Spleen (tissue), 11 donors: ENCODE measurements at regions not wholly inside any gene's neighbourhood (a gene's known extent, or its start where the extent isn't known, plus 50 kb on each side); places are given as distances from the start of the nearest gene placed in this dataset.
"Not testable (repeated sequence)": the region's sequence is repeated elsewhere in the genome, so short reads cannot be mapped to it uniquely, and the experiment has no call there.

ENCODE experiments used
- DNase-seq: peaks from one replicate; pipeline ENCODE4 v3.0.0-alpha.2; 2020
- H3K27ac ChIP-seq, 8 donors: fragments of 200-600 bp; sonication (generic) in 7 of 8; 1 replicate in 4 of 8; 2 replicates in 4 of 8; pipeline versions ENCODE4 v1.5.0 to v1.8.0; 2016 to 2021; ENCODE audit warnings: inconsistent platforms in 4 of 8, mild to moderate bottlenecking in 4 of 8, moderate library complexity in 1 of 8
- H3K27me3 ChIP-seq, 7 donors: fragments of 200-600 bp; sonication (generic) in 6 of 7; replicated peaks in 1 of 7; 1 replicate in 4 of 7; 2 replicates in 3 of 7; pipeline versions ENCODE4 v1.5.0 to v1.8.0; 2016 to 2021; ENCODE audit warnings: inconsistent platforms in 3 of 7, mild to moderate bottlenecking in 1 of 7
- H3K36me3 ChIP-seq, 6 donors: fragments of 200-600 bp; sonication (generic) in 5 of 6; 1 replicate in 4 of 6; 2 replicates in 2 of 6; pipeline versions ENCODE4 v1.5.0 to v1.8.0; 2016 to 2021; ENCODE audit warnings: inconsistent platforms in 2 of 6
- H3K4me1 ChIP-seq, 6 donors: fragments of 200-600 bp; sonication (generic) in 5 of 6; 1 replicate in 3 of 6; 2 replicates in 3 of 6; pipeline versions ENCODE4 v1.5.0 to v1.8.0; 2016 to 2021; ENCODE audit warnings: inconsistent platforms in 3 of 6
- H3K4me3 ChIP-seq, 8 donors: fragments of 200-600 bp; sonication (generic) in 7 of 8; 1 replicate in 4 of 8; 2 replicates in 4 of 8; pipeline versions ENCODE4 v1.5.0 to v1.8.0; 2016 to 2021; ENCODE audit warnings: inconsistent platforms in 4 of 8, mild to moderate bottlenecking in 4 of 8, moderate library complexity in 2 of 8
- H3K9me3 ChIP-seq, 8 donors: fragments of 200-600 bp; sonication (generic) in 7 of 8; 1 replicate in 4 of 8; 2 replicates in 4 of 8; pipeline versions ENCODE4 v1.5.0 to v1.8.0; 2016 to 2021; ENCODE audit warnings: inconsistent platforms in 4 of 8
- POLR2A ChIP-seq, 3 donors: fragments of 450-650 bp; IDR thresholded peaks; one replicate each; pipeline ENCODE4 v1.5.1; 2017; ENCODE audit warnings: antibody characterized with exemption in 3 of 3, mild to moderate bottlenecking in 1 of 3
- POLR2AphosphoS5 ChIP-seq, 3 donors: sonication (generic); formaldehyde crosslinking; IDR thresholded peaks; one replicate each; pipeline ENCODE4 v1.5.1; 2017; ENCODE audit warnings: antibody characterized with exemption in 3 of 3
- WGBS, 5 donors: extraction: QIAGEN DNeasy Blood & Tissue Kit in 3 of 5; methylation state at CpG; one replicate each; pipeline versions ENCODE4 v1.1.5 to v1.1.7; 2013 to 2018; 5-methylcytosine and 5-hydroxymethylcytosine counted together
- intact Hi-C: fragments of 100-400 bp; cut with DNase I; formaldehyde crosslinking; loops from one replicate; pipeline ENCODE4 v1.15.0; 2023; ENCODE audit warnings: low total_unique reads
- TF ChIP-seq, protein P1 (sequence below), 11 experiments: fragments of 200-600 bp in 7 of 11; fragments of 450-650 bp in 4 of 11; sonication (generic) in 4 of 11; IDR thresholded peaks in 8 of 11; conservative IDR thresholded peaks in 3 of 11; 1 replicate in 7 of 11; 2 replicates in 4 of 11; pipeline versions ENCODE4 v1.4.0 to v1.8.0; 2016 to 2021; ENCODE audit warnings: antibody characterized with exemption in 11 of 11, inconsistent platforms in 4 of 11, mild to moderate bottlenecking in 1 of 11
- donor health status: healthy with polysubstance abuse.
- donor health status: DM: no; HTN: no; CAD: no; lungs with moderate emphysema.
- donor health status: DM: no; HTN: no; CAD: no.
- donor health status: Bipolar disorder and iron deficiency.
- donor health status: healthy.
- donor health status: DM: no; HTN: no; CAD: no.
- donor health status: DM: yes; HTN: yes; CAD: no.

DNA sequence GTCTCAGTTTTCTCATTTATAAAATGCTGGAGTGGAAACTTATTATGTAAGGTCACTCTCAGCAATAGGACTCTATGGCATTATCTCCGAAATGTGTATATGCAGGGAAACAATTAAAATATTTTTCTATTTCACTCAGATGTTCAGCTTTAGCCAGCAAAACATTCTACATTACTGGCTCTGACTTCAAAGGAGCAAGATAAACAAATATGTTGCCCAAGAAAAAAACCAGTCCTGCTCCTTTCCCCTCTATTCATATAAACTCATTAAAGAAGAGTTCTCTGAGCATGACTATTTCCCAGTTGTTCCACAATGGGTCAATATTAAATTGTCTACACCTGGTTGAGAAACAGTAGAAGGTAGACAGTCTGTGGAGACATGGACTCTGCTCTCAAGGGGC is 155.0 kb downstream of the NPR3 start:
- Histone ChIP-seq H3K36me3 (no peaks in the 10 kb centered on the region), H3K9me3 (peaks cover 0 to 23% (median 4%) of the 10 kb centered on the region in 8 donors), H3K4me3 (no peak overlapping the region), H3K27me3 (no peaks in the 10 kb centered on the region), H3K4me1 (no peaks in the 10 kb centered on the region), H3K27ac (no peak overlapping the region)
- no peak for DNase-seq
- intact Hi-C loops = no loop called here
- TF ChIP-seq POLR2A (IDR thresholded peaks at IDR 0.05) = no peak
- TF ChIP-seq POLR2AphosphoS5 (IDR thresholded peaks at IDR 0.05) = no peak
- TF ChIP-seq, protein P1, sequence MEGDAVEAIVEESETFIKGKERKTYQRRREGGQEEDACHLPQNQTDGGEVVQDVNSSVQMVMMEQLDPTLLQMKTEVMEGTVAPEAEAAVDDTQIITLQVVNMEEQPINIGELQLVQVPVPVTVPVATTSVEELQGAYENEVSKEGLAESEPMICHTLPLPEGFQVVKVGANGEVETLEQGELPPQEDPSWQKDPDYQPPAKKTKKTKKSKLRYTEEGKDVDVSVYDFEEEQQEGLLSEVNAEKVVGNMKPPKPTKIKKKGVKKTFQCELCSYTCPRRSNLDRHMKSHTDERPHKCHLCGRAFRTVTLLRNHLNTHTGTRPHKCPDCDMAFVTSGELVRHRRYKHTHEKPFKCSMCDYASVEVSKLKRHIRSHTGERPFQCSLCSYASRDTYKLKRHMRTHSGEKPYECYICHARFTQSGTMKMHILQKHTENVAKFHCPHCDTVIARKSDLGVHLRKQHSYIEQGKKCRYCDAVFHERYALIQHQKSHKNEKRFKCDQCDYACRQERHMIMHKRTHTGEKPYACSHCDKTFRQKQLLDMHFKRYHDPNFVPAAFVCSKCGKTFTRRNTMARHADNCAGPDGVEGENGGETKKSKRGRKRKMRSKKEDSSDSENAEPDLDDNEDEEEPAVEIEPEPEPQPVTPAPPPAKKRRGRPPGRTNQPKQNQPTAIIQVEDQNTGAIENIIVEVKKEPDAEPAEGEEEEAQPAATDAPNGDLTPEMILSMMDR (IDR thresholded peaks at IDR 0.05 in 8 of 11, conservative IDR thresholded peaks at IDR 0.05 in 3 of 11) = no peak
- 76 to 98% (median 85%) methylated on average over 1 of the region's 1 CpG for WGBS, 5 donors

DNA sequence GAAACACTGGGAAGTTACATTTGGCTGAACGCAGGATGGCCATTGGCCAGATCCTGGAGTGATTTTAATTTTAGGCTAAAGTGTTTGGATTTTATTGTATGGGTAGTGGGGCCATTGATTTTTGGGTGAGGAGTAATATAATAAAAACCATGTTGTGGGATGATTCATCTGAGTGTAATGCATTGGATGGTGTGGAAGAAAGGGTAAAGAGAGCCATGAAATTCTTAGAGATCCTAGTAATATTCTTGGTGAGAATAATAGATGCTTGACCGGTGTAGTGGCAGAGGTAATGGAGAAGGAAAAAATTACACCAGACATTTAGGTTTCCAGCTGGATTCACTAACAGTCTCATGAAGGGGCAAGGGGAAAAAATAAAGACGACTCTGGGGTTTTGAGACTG is 158.1 kb downstream of the NPR3 start:
- no peak for DNase-seq
- no peaks in the 10 kb centered on the region for H3K36me3 ChIP-seq
- TF ChIP-seq POLR2AphosphoS5 (IDR thresholded peaks at IDR 0.05) = no peak
- TF ChIP-seq, protein P1 (IDR thresholded peaks at IDR 0.05 in 8 of 11, conservative IDR thresholded peaks at IDR 0.05 in 3 of 11) = no peak
- no peak for TF ChIP-seq POLR2A (IDR thresholded peaks at IDR 0.05)
- H3K4me1 ChIP-seq = no peaks in the 10 kb centered on the region
- WGBS, 5 donors = 81 to 92% (median 89%) methylated on average over 3 of the region's 3 CpGs
- H3K9me3 ChIP-seq = peaks cover 5 to 45% (median 29%) of the 10 kb centered on the region in 8 donors
- no peak overlapping the region for H3K27ac ChIP-seq
- intact Hi-C loops = no loop called here
- H3K4me3 ChIP-seq = no peak overlapping the region
- H3K27me3 ChIP-seq = no peaks in the 10 kb centered on the region

DNA sequence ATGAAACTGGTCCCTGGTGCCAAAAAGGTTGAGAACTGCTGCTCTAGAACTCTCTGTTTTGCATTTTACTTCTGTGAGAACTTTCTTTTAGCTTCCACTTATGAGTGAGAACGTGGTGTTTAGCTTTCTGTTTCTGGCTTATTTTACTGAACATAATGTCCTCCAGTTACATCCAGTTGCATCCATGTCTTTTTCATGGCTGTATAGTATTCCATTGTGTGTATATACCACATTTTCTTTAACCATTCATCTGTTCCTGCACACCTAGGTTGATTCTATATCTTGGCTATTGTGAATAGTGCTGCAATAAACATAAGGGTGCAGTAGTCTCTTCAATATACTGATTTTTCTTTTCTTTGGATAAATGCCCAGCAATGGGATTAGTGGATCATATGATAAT is 165.7 kb downstream of the NPR3 start:
- no peak for DNase-seq
- H3K27ac ChIP-seq = no peak overlapping the region
- H3K27me3 ChIP-seq = no peaks in the 10 kb centered on the region
- intact Hi-C loops = no loop called here
- TF ChIP-seq, protein P1 (IDR thresholded peaks at IDR 0.05 in 8 of 11, conservative IDR thresholded peaks at IDR 0.05 in 3 of 11) = no peak
- H3K9me3 ChIP-seq = peaks cover under 1 to 58% (median 49%) of the 10 kb centered on the region in 8 donors
- no peaks in the 10 kb centered on the region for H3K36me3 ChIP-seq
- H3K4me1 ChIP-seq = no peaks in the 10 kb centered on the region
- no peak overlapping the region for H3K4me3 ChIP-seq
- 45 to 67% (median 52%) methylated on average over 1 of the region's 1 CpG for WGBS, 5 donors

DNA sequence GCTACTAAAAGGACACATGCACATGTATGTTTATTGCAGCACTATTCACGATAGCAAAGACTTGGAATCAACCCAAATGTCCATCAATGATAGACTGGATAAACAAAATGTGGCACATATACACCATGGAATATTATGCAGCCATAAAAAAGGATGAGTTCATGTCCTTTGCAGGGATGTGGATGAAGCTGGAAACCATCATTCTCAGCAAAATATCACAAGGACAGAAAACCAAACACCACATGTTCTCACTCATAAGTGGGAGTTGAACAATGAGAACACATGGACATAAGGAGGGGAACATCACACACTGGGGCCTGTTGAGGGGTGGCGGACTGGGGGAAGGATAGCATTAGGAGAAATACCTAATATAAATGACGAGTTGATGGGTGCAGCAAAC is 168.2 kb downstream of the NPR3 start:
- H3K27me3 ChIP-seq, DNase-seq, H3K4me1 ChIP-seq, H3K27ac ChIP-seq, intact Hi-C loops, H3K36me3 ChIP-seq, H3K4me3 ChIP-seq: not testable (repeated sequence)
- 73 to 83% (median 80%) methylated on average over 3 of the region's 3 CpGs for WGBS, 5 donors
- peaks cover 10 to 63% (median 50%) of the 10 kb centered on the region in 8 donors for H3K9me3 ChIP-seq

DNA sequence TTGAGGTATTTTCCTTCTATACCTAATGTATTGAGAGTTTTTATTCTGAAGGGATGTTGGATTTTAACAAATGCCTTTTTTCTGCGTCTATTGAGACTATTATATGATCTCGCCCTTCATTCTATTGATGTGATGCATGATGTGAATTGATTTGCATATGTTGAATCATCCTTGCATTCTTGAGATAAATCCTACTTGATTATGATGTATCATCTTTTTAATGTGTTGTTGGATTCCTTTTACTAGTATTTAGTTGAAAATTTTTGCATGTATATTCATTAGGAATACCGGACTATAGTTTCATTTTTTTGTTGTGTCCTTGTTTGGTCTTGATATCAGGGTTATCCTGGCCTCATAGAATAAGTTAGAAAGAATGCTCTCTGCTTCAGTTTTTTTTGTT is 169.7 kb downstream of the NPR3 start:
- intact Hi-C loops = no loop called here
- Histone ChIP-seq H3K9me3 (peaks cover 10 to 70% (median 62%) of the 10 kb centered on the region in 8 donors), H3K27ac (no peak overlapping the region), H3K4me3 (no peak overlapping the region), H3K36me3 (no peaks in the 10 kb centered on the region), H3K4me1 (no peaks in the 10 kb centered on the region), H3K27me3 (no peaks in the 10 kb centered on the region)
- WGBS, 5 donors = 51 to 89% (median 71%) methylated on average over 3 of the region's 3 CpGs
- DNase-seq = no peak
- TF ChIP-seq POLR2AphosphoS5 (IDR thresholded peaks at IDR 0.05) (no peak), POLR2A (IDR thresholded peaks at IDR 0.05) (no peak)
- TF ChIP-seq, protein P1 (IDR thresholded peaks at IDR 0.05 in 8 of 11, conservative IDR thresholded peaks at IDR 0.05 in 3 of 11) = no peak
